ENCODE measurements at regions not wholly inside any gene's neighbourhood (a gene's known extent, or its start where the extent isn't known, plus 50 kb on each side); places are given as distances from the start of the nearest gene placed in this dataset.
A peak's percentile ranks its signal among the peaks of the same experiment; 100 is the strongest.

- no peak for DNase-seq (ENCODE audit: low read depth in 2 of 2)
Measured at GRCh38 chr22:49607821-49608220, 219.9 kb downstream of the BRD1 start.

DNA sequence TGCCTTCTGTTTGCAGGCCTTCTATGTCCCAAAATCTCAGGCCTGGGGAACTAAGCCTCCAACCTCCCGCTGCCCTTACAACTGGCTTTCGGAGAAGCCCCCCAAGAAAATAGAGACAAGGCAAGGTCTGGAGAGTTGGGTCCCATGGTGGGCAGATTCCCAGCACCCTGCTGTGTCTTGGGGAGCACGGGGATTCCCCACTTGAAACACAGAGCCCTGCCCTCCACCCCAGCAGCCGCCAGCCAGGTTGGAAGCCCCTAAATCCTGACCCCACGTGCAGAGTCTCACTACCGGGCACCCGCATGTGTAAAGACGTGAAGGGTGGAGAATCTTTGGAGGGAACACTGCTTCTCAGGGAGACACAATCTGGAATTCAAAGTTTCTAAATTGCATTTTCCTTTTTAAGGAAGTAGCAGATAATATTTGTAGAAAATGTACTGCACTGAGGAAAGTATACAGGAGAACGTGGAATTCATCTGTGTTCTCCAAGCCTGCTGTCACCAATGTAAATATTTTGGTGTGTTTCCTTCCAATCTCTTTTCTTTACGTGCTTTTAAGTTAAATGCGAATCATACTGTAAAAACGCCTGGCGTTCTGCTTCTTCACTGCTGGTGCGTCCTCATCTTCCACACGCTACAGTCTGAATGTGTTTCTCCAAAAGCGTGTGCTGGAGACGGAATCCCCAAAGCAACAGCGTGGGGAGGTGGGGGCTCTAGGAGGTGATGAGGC is 220.9 kb downstream of the BRD1 start:
- no peak for DNase-seq (ENCODE audit: low read depth in 2 of 2)

- no peak for DNase-seq (ENCODE audit: low read depth in 2 of 2)
Measured at GRCh38 chr22:49604732-49605302, 222.9 kb downstream of the BRD1 start.

DNA sequence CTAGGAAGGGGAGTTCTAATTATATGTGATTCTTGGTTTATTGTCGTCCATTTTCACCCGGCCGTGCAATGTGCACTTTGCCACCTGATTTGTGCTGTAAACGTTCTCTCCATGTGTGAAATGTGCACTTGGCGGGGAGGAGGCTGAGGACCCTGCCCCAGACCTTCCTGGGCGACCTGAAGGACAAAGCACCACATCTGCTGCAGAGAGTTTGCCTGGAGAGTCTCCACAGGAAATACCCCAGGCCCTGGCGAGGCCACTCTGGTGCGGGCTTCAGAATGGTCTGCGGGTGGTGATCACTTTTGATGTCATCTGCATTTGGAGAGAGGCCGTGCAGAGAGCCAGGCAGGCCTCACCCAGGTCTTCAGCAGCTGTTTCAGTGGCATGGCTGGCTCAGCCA is 224.7 kb downstream of the BRD1 start:
- DNase-seq (ENCODE audit: low read depth in 2 of 2) = no peak

GRCh38 chr22:49602481-49602880 is 225.2 kb downstream of the BRD1 start:
- DNase-seq (ENCODE audit: low read depth in 2 of 2) = no peak

- no peak for DNase-seq (ENCODE audit: low read depth in 2 of 2)
Measured at GRCh38 chr22:49601614-49602321, 225.9 kb downstream of the BRD1 start.

DNA sequence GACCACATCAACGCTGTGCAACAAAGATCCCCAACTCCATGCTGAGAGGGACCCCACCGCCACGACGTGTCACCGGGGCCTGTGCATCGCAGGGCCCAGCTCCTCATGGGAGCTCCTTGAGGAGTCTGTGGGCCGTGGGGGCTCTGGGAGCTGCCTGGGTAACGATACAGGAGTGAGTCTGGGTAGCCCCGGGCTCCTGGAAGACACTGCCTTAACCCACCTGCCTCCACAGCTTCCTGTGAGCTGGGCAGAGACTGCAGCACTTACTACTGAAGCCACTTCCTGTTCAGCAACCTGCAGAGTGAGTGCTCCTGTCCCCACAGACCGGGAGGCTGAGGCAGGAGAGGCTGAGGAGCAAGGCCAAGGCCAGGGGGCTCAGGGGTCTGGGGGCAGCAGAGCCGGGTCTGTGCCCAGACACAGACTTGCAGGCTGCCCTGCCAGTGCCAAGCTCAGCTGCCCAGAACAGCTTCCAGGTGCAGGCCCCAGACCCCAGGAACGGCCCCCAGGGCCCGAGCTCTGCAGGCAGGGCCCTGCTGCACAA is 226.7 kb downstream of the BRD1 start:
- no peak for DNase-seq (ENCODE audit: low read depth in 2 of 2)

GRCh38 chr22:49600468-49600867 is 227.2 kb downstream of the BRD1 start:
- DNase-seq (ENCODE audit: low read depth in 2 of 2) = no peak

- no peak for DNase-seq (ENCODE audit: low read depth in 2 of 2)
Measured at GRCh38 chr22:49599691-49600455, 227.8 kb downstream of the BRD1 start.

DNA sequence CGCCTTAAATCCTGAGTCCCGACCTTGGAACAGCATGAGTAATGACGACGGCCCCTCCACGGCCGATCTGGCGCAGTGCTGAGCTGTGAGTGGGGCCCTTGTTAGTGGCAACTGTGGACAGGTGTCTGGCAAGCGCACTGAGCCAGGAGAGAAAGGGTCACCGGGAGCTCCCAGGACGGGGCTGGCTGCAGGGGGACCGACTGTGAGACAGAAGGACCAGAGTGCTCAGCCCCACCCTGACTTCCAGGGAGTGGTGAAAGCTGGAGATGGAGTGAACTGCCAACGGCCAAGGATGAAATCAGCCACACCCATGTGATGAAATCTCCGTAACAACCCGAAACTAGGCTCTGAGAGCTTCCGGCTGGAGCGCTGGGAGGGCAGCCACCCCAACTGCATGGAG is 228.6 kb downstream of the BRD1 start:
- no peak for DNase-seq (ENCODE audit: low read depth in 2 of 2)

DNA sequence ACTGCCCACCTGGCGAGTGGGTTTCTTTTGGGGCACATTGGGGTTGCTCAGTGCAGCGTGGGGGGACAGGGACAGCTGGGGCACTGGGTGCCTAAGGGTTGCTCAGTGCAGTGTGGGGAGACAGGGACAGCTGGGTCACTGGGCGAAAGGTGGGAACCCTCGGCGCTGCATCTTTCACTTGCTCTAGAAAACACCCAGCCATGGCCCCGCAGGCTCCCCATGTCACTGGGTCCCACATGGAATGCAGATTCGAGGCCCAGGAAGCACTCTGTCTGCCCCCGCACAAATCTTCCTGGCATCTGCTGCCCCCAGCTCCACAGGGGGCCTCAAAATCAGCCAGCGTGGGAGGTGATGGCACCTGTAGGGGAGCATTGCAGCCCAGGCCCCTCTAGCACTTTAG is 229.3 kb downstream of the BRD1 start:
- no peak for DNase-seq (ENCODE audit: low read depth in 2 of 2)

- DNase-seq (ENCODE audit: low read depth in 2 of 2) = no peak
Measured at GRCh38 chr22:49597428-49598039, 230.1 kb downstream of the BRD1 start.

GRCh38 chr22:49595465-49596078 is 232.1 kb downstream of the BRD1 start:
- no peak for DNase-seq (ENCODE audit: low read depth in 2 of 2)

DNA sequence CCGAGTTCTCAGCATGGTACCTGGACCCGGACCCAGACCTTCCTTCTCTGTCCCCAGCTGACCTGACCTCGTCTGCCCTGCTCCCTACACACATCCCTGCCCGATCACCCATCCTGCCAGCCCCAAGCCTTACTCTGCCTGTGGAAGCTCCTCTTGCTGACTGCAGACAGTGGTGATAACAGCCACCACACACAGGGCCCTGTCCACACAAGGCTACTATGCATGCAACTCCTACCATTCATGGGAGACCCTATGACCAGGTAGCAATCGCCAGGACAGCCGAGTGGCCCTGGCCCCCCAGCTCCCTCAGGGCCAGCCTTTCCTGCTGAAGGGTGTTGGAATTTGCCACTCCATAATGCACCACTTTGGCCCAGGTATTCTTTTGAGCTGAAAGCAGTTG is 233.6 kb downstream of the BRD1 start:
- DNase-seq (ENCODE audit: low read depth in 2 of 2) = no peak

DNA sequence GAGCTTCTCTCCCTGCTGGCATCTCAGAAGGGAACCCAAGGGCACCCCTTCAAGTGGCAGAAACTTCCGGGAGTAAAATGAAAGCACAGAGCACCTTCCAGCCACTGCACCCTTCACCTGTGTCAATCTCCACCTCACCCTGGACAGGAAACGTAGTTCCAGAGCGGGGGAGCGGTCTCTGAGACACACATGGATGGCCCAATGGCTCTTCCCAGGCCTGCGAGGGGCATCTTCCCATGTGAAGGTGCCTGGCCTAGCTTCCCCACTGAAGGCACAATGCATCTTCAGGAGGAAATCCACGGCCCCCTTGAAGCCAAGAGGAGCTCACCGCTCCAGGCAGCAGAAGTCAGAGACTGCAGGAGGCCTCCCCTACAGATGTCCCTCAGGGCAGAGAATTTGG is 234.2 kb downstream of the BRD1 start:
- no peak for DNase-seq (ENCODE audit: low read depth in 2 of 2)

- DNase-seq (ENCODE audit: low read depth in 2 of 2) = peak in 1 of 2 donors; percentile 79
Measured at GRCh38 chr22:49592780-49593501, 234.7 kb downstream of the BRD1 start.

GRCh38 chr22:49590851-49591445 is 236.7 kb downstream of the BRD1 start:
- no peak for DNase-seq (ENCODE audit: low read depth in 2 of 2)

DNA sequence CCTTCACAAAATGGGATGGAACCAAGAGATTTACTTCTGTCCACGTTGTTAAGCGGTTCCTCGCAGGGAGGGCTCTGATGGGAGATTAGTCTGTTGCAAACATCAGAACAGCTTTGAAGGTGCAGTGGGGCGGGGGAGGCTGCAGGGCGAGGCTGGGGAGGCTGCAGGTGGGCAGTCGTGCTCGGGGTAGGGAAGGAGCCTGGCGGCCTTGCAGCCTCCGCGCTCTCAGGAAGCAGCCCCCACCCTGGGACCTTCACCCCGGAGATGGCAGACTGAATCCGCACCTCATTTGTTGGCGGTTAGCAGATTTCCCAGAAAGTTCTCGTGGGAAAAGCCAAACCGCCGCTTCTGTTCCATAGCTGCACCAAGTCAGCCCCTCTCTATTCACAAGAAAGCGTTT is 237.3 kb downstream of the BRD1 start:
- DNase-seq (ENCODE audit: low read depth in 2 of 2) = no peak

- no peak for DNase-seq (ENCODE audit: low read depth in 2 of 2)
Measured at GRCh38 chr22:49589811-49590210, 237.9 kb downstream of the BRD1 start.

DNA sequence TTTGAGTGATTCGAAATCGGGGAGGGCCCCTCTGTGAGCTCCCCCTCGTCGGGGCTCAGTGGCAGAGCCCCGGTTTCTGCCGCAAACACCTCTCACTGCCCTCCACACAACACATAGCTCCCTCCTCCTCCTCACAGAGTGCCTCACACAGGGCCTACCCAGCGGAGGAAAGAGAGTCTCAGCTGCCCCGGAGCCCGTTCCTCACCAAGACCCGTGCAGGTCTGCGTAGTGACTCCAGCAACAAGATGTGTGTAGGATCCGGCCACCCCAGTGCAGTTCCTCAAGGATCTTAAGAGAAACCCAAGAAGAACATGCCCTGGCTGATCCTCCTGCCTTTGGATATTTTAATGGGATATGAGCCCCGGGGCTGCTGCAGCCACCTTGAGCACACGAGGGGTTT is 238.4 kb downstream of the BRD1 start:
- no peak for DNase-seq (ENCODE audit: low read depth in 2 of 2)

Data from dermis microvascular lymphatic vessel endothelial cell (primary cell).